ENCODE measurements at regions not wholly inside any gene's neighbourhood (a gene's known extent, or its start where the extent isn't known, plus 50 kb on each side); places are given as distances from the start of the nearest gene placed in this dataset.
A peak's percentile ranks its signal among the peaks of the same experiment; 100 is the strongest.

DNA sequence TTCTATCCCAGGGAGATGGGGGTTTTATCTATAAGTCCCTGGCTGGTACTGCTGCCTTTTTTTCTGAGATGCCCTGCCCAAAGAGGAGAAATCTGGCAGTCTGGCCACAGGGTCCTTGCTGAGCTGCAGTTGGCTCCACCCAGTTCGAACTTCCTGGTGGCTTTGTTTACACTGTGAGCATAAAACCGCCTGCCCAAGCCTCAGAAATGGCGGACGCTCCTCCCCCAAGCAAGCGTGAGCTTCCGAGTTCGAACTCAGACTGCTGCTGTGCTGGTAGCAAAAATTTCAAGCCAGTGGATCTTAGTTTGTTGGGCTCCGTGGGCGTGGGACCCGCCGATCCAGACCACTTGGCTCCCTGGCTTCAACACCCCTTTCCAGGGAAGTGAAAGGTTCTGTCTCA lies 126.8 kb upstream of the SUCLG2 start:
- DNase-seq: no peak

DNA sequence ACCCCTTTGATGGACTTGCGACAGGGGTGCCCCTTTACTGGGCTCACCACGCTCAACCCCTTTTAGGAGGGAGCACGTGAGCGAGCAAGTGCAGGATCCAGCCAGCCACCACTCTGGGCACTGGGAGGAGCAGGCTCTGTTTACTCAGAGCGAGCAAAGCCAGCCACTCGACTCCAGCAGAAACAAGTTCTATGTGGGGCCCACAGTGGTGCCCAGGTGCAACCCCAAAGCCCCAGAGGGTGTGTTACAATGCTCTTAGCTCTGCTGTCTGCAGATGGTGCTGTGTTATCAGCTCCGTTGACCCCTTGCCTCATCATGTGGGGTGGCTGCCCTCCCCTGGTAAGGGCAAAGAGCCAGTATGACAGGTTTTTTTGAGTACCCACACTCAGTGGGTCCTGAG lies 120.3 kb upstream of the SUCLG2 start:
- DNase-seq: no peak

DNA sequence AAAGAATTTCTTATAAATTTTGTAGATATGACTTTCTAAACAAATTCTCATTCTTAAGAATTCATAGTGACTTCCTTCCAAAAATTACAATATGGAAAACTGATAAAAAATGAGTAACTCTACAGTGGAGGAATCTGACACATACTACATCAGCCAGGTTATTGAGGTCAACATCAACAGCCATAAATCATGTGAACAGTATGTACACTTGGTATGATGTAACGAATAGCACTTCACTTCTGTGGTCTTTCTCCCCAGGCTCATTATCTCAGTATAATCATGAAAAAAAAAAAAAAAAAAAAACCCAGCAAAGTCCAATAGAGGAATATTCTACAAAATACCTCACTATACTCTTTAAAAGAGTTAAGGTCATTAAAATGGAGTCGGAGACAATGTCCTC lies 111.2 kb upstream of the SUCLG2 start:
- DNase-seq: no peak

DNA sequence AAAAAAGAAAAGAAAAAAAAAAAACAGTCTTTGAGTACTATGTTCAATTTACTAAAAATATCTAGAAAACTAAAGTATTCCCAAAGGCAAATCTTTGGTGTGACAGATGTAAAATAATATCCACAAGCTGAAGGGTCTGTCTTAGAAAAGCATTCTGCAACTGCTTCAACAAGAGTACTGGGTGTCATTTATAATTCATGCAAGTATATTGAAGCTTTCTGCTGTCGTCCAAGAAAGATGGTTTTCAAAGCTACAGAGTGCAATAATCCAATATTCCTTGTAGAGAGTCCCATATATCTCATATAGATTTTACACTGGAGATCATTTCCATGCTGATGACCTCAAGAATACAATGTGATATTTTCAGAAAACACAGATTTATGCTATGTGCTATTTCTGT lies 90.9 kb upstream of the SUCLG2 start:
- no peak for DNase-seq

DNA sequence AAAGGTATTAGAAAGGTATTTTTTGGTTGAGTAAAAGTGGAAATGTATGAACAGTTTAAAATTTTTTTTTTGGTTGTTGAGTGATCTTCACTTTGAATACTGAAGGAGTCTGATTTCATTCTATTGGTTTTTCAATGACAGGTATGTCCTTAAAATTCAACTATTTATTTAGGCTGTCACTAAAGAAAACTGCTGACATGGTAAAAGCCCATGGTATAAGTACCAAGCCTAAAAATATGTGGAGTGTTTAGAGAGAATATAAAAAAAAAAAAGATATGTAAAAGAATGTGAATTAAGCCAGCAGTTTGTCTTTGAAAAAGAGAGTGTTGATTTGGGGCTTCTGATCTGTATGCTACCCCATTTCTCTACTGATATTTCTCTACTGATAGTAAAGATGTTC lies 90.3 kb upstream of the SUCLG2 start:
- no peak for DNase-seq

DNA sequence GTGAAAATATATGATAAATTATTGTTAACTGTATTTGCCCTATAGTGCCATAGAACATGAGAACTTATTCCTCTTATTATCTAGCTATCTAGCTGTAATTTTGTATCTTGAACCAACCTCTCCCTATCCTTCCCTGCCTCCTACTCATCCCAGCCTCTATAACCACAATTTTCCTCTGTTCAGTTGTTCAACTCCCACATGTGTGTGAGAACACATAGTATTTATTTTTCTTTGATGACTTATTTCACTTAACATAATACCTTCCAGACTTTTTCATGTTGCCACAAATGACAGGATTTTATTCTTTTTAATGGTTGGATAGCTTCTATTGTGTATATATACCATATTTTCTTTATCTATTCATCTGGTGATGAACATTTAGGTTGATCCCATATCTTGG lies 85.4 kb upstream of the SUCLG2 start:
- no peak for DNase-seq

DNA sequence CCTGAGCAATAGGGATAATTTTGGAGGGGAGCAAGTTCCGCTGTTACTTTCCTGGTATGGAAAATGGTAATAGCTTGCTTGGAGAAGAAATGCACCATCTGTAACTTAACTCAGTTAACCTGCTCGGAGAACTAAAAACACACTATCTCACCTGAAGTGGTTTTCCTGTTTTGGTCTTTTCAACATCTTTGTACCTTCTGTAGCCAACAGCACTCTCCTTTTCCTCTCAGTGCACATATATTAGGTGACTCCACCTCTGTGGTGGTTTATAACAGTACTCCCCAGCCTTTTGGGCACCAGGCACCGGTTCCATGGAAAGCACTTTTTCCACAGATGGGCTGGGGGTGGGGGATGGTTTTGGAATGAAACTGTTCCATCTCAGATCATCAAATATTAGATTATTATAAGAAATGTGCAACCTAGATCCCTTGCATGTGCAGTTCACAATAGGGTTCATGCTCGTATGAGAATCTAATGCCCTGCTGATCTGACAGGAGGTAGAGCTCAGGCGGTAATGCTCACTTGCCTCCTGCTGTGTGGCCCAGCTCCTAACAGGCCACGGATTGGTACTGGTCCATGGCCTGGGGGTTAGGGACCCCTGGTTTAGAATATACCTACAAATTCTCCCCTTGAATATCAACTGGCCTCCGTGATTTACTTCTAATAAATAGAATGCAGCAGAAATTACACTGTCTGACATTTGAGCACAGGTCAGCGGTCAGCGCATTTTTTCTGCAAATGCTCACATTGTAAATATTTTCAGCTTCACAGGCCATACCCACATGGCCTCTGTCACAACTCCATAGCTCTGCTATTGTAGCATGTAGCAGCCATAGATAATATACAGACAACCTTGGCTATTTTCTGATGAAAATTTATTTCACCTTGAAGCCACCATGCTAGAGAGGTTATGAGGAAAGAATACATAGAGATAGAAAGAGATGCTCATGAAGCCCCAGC lies 83.8 kb upstream of the SUCLG2 start:
- no peak for DNase-seq

DNA sequence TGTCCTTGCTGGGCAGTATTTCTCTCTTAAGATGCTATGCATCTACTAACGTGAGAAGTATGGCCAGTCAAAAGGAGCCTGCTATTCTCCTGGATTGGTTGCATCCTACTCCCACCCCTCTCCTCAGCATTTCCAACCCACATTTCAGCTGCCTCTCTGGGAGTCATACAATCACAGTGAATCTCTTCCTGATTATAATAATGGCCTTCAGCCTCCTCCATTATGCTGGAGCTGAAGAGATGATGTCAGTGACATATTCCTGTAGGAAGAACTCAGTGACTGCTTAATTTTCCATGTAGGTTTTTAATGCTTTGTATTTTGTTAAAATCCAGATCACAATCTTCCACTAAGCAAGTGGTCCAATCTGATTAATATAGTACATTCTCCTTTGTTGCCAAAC lies 82.7 kb upstream of the SUCLG2 start:
- no peak for DNase-seq

DNA sequence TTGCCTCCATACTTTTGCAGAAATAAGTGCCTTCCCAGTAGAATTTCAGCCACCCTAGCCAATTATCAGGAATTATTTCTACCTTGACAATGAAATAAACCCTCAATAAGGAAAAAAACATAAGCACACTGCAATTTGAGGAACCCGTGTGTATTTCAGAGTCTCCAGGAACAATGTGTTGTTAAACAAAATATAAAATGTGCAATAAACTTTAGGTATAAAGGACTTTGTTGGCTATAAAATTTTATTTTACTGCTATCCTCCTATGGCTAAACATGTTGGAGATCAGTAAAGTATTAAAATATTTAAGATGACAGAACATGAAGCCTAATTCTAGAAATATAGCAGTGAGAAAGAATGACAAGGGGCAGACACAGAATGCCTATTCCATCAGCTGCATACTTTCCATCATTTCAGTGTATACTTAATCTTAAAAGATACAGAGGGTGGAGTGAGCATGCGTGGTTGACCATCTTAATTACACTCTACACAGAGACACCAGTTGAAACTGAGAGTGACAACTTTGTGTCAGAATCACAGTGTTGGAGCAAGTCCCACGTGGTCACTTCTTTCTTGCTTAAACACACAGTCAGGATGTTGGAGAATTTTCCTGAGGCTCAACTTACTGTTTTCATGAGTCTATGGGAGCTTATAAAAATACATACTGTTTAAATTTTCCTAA lies 79.0 kb upstream of the SUCLG2 start:
- no peak for DNase-seq

DNA sequence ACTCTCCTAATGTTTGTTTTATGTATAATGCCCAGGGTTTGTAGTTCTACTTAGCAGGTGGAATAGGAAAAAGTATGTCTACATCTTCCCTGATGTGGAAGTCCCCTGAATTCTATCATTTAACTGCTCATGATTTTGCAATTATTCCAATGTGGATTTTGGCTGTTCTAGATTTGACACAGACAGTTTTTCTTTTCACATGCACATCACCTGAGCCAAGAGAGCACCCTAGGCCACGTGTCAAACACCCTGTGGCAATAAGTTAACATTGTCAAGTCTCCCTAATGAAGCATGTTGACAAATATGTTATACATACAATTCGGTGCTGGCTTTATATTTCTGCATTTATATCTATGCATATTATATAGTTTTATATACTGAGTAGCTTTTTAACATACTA lies 70.0 kb upstream of the SUCLG2 start:
- DNase-seq: no peak

DNA sequence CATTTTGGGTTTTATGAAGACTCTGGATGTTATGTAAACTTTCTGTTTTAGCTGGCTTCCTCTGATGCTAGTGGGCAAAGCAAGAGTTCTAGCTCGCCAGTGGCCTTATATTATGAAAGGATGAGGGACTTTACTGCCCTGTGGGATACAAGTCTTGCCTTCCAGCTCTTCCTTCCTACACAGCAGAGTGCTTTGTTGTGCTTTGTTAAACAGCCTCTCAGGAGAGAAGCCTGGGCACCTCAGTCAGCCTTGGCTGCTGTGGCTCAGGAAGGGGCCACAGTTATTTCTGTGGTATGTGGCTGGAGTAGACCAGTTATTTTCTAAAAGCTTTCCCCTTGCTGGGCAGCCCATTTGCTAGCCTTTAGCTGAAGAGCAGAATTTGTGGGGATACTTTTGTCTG lies 69.5 kb upstream of the SUCLG2 start:
- no peak for DNase-seq

DNA sequence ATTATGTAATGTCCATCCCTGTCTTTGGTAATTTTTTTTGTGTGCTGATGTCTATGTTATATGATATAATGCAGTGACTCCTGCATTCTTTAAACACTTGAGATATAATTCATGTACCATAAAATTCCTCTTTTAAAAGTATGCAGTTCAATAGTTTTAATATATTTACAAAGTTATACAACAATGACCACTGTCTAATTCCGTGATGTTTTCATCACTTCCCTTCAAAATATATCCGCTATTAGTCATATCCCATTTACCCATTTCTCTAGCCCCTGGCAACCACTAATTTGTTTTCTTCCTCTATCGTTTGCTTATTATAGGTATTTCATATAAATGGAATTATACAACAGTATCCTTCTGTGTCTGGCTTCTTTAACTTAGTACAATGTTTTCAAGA lies 64.9 kb upstream of the SUCLG2 start:
- DNase-seq: no peak

DNA sequence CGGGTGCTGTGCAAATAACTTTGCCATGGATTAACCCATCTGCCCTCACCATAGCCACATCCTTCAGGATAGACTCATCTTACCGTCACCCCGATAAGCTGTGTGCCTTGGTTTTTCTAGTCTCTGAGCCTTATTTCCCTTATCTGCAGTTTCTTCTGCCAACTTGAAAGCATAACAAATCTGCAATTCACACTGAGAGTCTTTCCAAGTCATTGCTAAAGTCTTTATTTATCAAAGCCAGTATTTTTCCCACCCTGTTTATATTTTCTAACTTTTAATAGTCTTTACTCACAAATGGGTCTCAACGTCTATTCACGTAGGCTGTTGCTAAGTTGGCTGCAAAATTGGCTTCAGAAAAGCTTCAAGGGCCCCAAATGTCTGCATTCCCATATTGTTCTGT lies 61.6 kb upstream of the SUCLG2 start:
- no peak for DNase-seq

DNA sequence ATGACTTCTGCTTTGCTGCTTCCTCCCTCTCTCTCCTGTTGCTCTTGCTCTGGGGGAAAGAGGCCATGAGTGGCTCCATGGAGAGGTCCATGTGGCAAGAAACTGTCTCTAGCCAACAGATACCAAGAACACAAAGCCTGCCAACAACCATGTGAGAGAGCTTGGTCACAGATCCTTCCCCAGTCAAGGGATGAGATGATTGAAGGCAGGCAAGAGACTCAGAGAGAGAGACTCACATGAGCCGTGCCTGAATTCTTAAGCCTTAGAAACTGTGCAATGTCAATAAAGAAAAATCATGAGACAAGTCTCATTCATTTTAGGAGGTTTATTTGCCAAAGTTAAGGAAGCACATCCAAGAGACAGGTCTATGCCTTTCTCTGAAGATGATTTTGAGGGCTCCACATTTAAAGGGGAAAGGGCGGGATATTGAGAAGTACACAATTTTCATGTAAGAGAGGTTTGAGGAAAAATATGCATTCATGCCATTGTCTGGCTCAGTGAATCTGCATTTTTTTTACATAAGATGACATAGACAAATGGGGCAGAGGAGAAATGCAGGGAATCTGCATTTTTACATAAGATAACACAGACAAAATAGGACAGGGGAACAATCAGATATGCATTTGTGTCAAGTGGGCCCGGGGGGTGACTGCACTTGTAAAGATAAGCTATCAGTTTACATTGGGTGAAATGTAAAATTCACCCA lies 59.5 kb upstream of the SUCLG2 start:
- no peak for DNase-seq

DNA sequence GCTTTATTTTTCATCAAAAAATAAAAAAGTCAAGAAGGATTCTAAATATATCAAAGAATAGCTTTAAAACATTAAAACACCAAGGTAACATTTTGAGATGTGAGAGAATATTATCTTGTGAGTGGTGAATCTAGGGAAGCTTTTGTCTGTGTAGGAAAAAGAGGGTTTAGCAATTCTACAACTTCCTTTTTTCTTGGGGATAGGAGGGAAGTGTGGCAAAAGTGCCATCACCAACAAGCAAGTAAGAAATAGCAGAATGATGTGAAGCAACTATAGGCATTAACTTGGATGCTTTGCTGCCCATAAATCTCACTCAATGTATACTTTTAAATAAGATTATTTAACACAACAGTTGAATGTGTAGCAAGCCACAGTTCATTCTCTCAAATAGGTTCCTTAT lies 57.8 kb upstream of the SUCLG2 start:
- DNase-seq: peak; percentile 17 to 61 (median 41)

DNA sequence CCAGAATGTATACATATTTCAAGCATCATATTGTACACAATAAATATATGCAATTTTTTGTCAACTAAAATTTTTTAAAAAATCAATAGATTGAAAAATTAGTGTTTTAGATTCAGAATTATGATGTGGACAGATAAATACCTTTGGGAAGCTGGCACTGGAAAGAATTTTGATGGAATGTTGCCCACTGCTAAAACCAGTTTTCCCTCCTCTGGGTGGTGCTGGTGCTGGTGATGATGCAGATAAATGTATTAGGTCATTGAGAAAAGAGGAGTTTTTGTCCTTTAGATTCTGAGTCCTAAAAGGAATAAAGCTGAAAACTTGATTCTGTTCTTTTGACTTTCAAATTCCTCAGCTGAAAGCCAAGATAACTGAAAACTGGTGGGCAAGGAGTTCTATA lies 56.0 kb upstream of the SUCLG2 start:
- no peak for DNase-seq

DNA sequence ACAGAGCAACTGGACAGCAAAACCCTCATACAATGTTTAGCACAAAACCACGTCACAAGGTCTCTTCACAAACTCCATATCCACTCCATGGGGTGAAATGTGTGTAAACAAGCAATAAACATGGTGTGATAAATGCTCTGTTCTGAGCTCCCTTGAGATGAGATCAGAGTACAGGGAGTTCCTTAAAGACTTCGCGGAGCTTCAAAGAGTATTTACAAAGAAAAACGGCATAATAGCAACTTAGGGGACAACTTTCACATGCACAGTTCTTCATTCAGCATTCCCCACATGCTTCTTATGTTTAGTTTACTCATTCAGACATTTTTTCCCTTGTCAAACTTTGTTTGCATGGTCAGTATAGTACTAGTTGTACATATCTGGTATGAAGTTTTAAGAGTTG lies 52.5 kb upstream of the SUCLG2 start:
- DNase-seq: no peak

DNA sequence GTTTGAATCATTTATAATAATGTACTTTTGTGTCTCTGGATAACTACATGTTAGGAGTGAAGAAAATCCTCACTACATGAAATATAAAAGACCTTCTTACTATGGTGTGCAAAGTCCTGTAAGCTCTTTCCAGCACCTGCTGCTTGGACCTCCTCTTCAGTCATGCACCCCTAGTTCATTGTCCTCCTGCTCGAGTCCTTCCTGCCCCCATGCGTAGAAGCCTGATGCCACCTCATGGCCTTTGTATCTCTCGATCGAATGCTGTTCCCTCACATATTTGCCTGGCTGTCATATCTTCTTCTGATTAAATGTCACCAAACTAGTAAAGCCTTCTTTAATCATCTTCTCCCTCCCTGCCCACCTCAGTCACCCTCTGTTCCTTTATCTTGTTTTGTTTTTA lies 49.9 kb upstream of the SUCLG2 start:
- DNase-seq: no peak

Measured in suppressor macrophage (primary cell).